MG63 (cell line): ENCODE measurements at regions not wholly inside any gene's neighbourhood (a gene's known extent, or its start where the extent isn't known, plus 50 kb on each side); places are given as distances from the start of the nearest gene placed in this dataset.
"Not testable (repeated sequence)": the region's sequence is repeated elsewhere in the genome, so short reads cannot be mapped to it uniquely, and the experiment has no call there.

Experiments used
- DNase-seq: peaks from one replicate; pipeline ENCODE4 v3.0.0-alpha.2; 2020
- H3K27me3 ChIP-seq: fragments of 250-450 bp; sonication (Bioruptor Pico); 2 replicates; pipeline ENCODE4 v1.5.1; 2020; ENCODE audit warnings: mild to moderate bottlenecking, moderate library complexity
- H3K36me3 ChIP-seq: fragments of 250-450 bp; sonication (Bioruptor Pico); 2 replicates; pipeline ENCODE4 v1.5.1; 2020; ENCODE audit warnings: mild to moderate bottlenecking, moderate library complexity
- H3K4me3 ChIP-seq: fragments of 250-450 bp; sonication (Bioruptor Pico); 2 replicates; pipeline ENCODE4 v1.5.1; 2020; ENCODE audit warnings: mild to moderate bottlenecking, moderate library complexity
- H3K9me3 ChIP-seq: fragments of 250-450 bp; sonication (Bioruptor Pico); 2 replicates; pipeline ENCODE4 v1.5.1; 2020; ENCODE audit warnings: mild to moderate bottlenecking, moderate library complexity

GRCh38 chr1:146484195-146484594 lies 255.4 kb upstream of the NOTCH2NLA start:
- not testable (repeated sequence) for DNase-seq, H3K36me3 ChIP-seq, H3K4me3 ChIP-seq, H3K27me3 ChIP-seq, H3K9me3 ChIP-seq

DNA sequence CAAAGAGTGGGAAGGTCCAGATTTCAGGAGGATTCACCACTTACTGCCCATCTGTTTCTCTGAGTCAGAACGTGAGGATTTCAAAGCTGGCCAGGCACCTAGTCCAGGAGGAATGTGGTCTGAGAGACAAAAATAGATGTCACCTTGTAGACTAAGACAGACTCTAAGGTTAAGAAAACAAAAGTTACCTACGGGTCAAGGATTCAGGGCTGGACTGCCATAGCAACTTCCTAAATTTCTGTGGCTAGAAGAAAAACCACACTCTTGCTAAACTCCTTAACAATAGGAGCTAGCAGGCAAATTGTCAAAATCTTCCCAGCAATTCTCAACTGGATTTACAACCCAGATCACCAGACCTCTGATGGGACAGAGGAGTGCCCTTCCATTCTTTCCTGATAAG lies 250.4 kb upstream of the NOTCH2NLA start:
- H3K36me3 ChIP-seq, H3K9me3 ChIP-seq, H3K27me3 ChIP-seq, DNase-seq, H3K4me3 ChIP-seq: not testable (repeated sequence)

DNA sequence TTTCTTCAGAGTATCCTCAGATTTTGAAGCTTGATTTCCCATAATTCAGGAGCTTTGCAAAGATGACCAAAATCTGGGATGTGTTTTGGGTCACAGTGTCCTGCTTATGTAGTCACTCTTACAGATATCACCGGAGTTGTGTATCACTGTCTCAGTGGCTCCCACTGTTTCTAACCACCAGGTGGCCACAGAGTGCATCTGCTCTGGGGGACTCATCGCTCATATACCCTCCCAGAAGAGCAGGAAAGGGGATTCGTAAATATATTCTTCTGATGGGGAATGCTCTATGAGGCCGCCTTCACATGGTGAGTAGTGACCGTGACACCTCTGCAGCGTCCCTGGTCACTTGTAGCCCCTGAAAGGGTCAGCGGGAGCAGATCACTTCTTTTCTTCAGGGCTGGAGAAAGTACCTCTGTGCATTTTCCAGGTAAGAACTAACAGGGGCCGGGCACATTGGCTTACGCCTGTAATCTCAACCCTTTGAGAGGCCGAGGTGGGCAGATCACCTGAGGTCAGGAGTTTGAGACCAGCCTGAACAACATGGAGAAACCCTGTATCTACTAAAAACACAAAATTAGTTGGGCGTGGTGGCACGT lies 249.4 kb upstream of the NOTCH2NLA start:
- not testable (repeated sequence) for H3K4me3 ChIP-seq, H3K27me3 ChIP-seq
- peak; percentile 11 for DNase-seq

GRCh38 chr1:146475086-146475485 lies 246.3 kb upstream of the NOTCH2NLA start:
- not testable (repeated sequence) for DNase-seq, H3K36me3 ChIP-seq, H3K9me3 ChIP-seq, H3K27me3 ChIP-seq, H3K4me3 ChIP-seq

More for the DNA sequence above, 249.4 kb upstream of the NOTCH2NLA start:
- H3K9me3 ChIP-seq, H3K36me3 ChIP-seq: not testable (repeated sequence)

DNA sequence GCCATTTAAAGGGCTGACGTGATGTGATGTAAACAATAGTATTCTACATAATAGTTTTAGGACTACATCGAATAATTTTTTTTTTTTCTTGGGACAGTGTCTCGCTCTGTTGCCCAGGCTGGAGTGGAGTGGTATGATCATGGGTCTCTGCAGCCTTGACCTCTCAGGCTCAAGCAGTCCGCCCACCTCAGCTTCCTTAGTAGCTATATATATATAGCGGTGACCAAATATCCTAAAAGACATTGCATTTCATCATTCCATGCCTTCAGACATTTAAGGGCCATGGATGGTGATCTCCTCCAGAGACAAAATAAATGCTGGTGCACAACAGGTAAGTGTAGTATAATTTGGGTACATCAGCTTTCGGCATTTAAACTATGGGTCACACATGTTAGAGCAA lies 245.4 kb upstream of the NOTCH2NLA start:
- H3K4me3 ChIP-seq, H3K9me3 ChIP-seq, H3K36me3 ChIP-seq, DNase-seq, H3K27me3 ChIP-seq: not testable (repeated sequence)

GRCh38 chr1:146472192-146472861 lies 243.5 kb upstream of the NOTCH2NLA start:
- not testable (repeated sequence) for H3K36me3 ChIP-seq, H3K27me3 ChIP-seq, H3K9me3 ChIP-seq
- DNase-seq, result peak; percentile 77
- peak overlapping the region; percentile 49 for H3K4me3 ChIP-seq

- not testable (repeated sequence) for DNase-seq, H3K36me3 ChIP-seq, H3K9me3 ChIP-seq, H3K27me3 ChIP-seq, H3K4me3 ChIP-seq
Measured at GRCh38 chr1:146459939-146460338, 231.1 kb upstream of the NOTCH2NLA start.

- not testable (repeated sequence) for DNase-seq
Measured at GRCh38 chr1:146459308-146459707, 230.5 kb upstream of the NOTCH2NLA start.

DNA sequence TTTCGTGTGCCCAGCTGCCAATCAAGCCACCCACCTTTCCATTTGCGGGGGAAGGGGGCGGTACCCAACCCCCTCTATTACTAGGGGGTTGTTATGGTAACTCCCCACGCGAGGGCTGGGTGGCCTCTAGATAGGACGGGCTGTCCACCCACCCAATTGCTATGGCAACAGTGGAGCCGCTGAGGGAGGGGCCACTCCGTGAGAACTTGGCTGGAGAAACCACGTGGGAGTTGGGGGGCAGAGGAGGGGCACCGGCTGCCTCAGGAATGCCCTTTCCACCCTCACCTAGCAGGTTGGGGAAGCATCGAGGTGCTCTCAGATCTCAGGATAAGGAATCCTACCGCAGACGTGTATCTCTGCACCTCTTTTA lies 220.0 kb upstream of the NOTCH2NLA start:
- DNase-seq, H3K36me3 ChIP-seq, H3K9me3 ChIP-seq: not testable (repeated sequence)

More at GRCh38 chr1:146459308-146459707, 230.5 kb upstream of the NOTCH2NLA start:
- H3K4me3 ChIP-seq, H3K9me3 ChIP-seq, H3K36me3 ChIP-seq, H3K27me3 ChIP-seq: not testable (repeated sequence)

DNA sequence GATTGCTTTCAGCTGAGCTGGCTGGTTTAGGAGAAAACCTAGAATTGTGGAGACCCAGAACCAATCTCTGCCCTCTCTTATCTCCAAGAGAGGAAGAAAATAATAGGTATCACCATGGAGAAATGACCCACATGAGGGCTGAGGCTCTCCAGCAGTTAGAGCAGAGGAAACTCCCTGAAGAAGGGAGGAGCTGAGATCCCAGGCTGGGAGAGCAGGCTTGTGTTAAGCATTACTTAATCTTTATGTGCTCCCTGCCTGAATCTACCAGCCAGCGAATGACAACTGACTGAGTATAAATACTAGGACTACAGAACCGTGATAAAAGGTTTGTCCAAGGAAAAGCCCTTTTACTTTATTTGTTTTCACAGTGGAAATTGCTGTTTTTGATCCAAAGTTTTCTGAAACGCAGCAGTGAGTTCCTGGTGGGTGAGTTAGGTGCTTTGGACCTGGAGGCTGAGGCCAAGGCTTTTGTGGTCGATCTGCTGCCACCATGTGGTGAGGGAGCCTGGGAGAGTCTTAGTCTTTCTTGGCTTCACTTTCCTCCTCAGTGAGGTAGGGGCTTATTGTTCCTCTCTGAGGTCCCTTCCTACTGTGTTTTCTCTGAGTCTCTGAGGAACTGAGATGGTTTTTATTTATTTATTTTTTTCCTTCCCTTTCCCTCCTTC lies 219.5 kb upstream of the NOTCH2NLA start:
- not testable (repeated sequence) for H3K4me3 ChIP-seq, H3K27me3 ChIP-seq, H3K9me3 ChIP-seq, H3K36me3 ChIP-seq
- peak; percentile 67 for DNase-seq

More for the DNA sequence above, 220.0 kb upstream of the NOTCH2NLA start:
- not testable (repeated sequence) for H3K4me3 ChIP-seq, H3K27me3 ChIP-seq

DNA sequence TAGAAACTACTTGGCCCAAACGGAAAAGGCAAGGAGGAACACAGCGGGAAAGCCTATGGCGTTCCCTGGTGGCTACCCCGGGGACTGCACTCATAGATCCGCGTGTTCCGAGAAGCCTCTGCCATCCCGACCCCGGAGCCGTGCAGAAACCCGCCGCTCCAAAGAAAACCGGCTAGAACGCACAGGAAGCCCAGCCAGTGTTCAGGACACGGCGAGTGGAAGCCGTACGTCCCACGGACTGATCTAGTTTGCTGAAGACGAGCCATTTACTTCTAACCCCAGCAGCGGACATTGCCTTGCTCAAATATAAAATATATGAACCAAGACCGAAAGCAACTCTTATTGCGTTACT lies 215.0 kb upstream of the NOTCH2NLA start:
- not testable (repeated sequence) for H3K27me3 ChIP-seq, H3K4me3 ChIP-seq, H3K9me3 ChIP-seq, H3K36me3 ChIP-seq
- peak; percentile 37 for DNase-seq

- H3K27me3 ChIP-seq, H3K36me3 ChIP-seq, H3K9me3 ChIP-seq, H3K4me3 ChIP-seq, DNase-seq: not testable (repeated sequence)
Measured at GRCh38 chr1:146443088-146443870, 214.5 kb upstream of the NOTCH2NLA start.

- not testable (repeated sequence) for H3K27me3 ChIP-seq, H3K4me3 ChIP-seq, H3K9me3 ChIP-seq, H3K36me3 ChIP-seq, DNase-seq
Measured at GRCh38 chr1:146438543-146438942, 209.7 kb upstream of the NOTCH2NLA start.

DNA sequence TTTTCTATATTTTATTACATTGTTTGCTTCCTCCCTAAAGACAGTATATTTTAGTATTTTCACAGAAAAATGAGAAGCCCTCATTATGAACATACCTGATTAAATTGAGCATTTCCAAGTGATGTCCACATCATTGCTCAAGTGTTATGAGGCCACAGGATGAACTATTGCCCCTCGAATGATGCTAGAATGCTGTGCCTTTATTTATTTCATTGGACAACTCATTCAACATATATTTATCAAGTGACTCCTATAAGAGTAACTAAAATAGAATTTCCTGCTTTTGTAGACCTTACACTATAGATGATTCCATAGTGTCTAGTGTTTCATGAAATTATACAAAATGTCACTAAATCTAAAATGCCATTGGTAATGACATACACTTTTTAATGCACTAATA lies 187.8 kb upstream of the NOTCH2NLA start:
- H3K27me3 ChIP-seq, H3K4me3 ChIP-seq, H3K9me3 ChIP-seq, H3K36me3 ChIP-seq, DNase-seq: not testable (repeated sequence)

- not testable (repeated sequence) for H3K27me3 ChIP-seq, H3K4me3 ChIP-seq, H3K36me3 ChIP-seq, DNase-seq, H3K9me3 ChIP-seq
Measured at GRCh38 chr1:146415017-146415416, 186.2 kb upstream of the NOTCH2NLA start.

- H3K27me3 ChIP-seq, H3K9me3 ChIP-seq, H3K36me3 ChIP-seq, H3K4me3 ChIP-seq: not testable (repeated sequence)
- DNase-seq, result peak; percentile 91
Measured at GRCh38 chr1:146413911-146414310, 185.1 kb upstream of the NOTCH2NLA start.

- H3K36me3 ChIP-seq, H3K4me3 ChIP-seq: not testable (repeated sequence)
Measured at GRCh38 chr1:146411923-146412322, 183.1 kb upstream of the NOTCH2NLA start.

More at GRCh38 chr1:146411923-146412322, 183.1 kb upstream of the NOTCH2NLA start:
- not testable (repeated sequence) for DNase-seq, H3K9me3 ChIP-seq, H3K27me3 ChIP-seq
